ENCODE measurements at regions not wholly inside any gene's neighbourhood (a gene's known extent, or its start where the extent isn't known, plus 50 kb on each side); places are given as distances from the start of the nearest gene placed in this dataset.

- TF ChIP-seq CTCF (conservative IDR thresholded peaks at IDR 0.05 in 1 of 2, IDR thresholded peaks at IDR 0.05 in 1 of 2; ENCODE audit: extremely low read depth in 1 of 2, insufficient read depth in 1 of 2, low read depth in 1 of 2, low read length in 2 of 2): no peak
- TF ChIP-seq EZH2 (IDR thresholded peaks at IDR 0.05; ENCODE audit: borderline replicate concordance, low read length): no peak
Observed at GRCh38 chr5:144003636-144004035, 166.8 kb downstream of the YIPF5 start.
